Spleen (tissue), 7 donors: ENCODE measurements at regions not wholly inside any gene's neighbourhood (a gene's known extent, or its start where the extent isn't known, plus 50 kb on each side); places are given as distances from the start of the nearest gene placed in this dataset.

ENCODE experiments used
- CTCF ChIP-seq, 11 experiments: fragments of 200-600 bp in 7 of 11; fragments of 450-650 bp in 4 of 11; sonication (generic) in 4 of 11; IDR thresholded peaks in 8 of 11; conservative IDR thresholded peaks in 3 of 11; 1 replicate in 7 of 11; 2 replicates in 4 of 11; pipeline versions ENCODE4 v1.4.0 to v1.8.0; 2016 to 2021; ENCODE audit warnings: antibody characterized with exemption in 11 of 11, inconsistent platforms in 4 of 11, mild to moderate bottlenecking in 1 of 11
- POLR2A ChIP-seq, 3 donors: fragments of 450-650 bp; IDR thresholded peaks; one replicate each; pipeline ENCODE4 v1.5.1; 2017; ENCODE audit warnings: antibody characterized with exemption in 3 of 3, mild to moderate bottlenecking in 1 of 3
- donor health status: DM: no; HTN: no; CAD: no; lungs with moderate emphysema.
- donor health status: DM: no; HTN: no; CAD: no.
- donor health status: DM: no; HTN: no; CAD: no.

GRCh38 chr21:22710721-22711120, 1712.5 kb downstream of the NCAM2 start:
- no peak for TF ChIP-seq CTCF (IDR thresholded peaks at IDR 0.05 in 8 of 11, conservative IDR thresholded peaks at IDR 0.05 in 3 of 11)
- no peak for TF ChIP-seq POLR2A (IDR thresholded peaks at IDR 0.05)
